ENCODE measurements at regions not wholly inside any gene's neighbourhood (a gene's known extent, or its start where the extent isn't known, plus 50 kb on each side); places are given as distances from the start of the nearest gene placed in this dataset.
"Not testable (repeated sequence)": the region's sequence is repeated elsewhere in the genome, so short reads cannot be mapped to it uniquely, and the experiment has no call there.

GRCh38 chr11:19625438-19625837 is 87.2 kb upstream of the NAV2 start:
- DNase-seq, result no peak

- no peak for DNase-seq
Observed at GRCh38 chr11:19617696-19618523, 94.7 kb upstream of the NAV2 start.

- no peak for DNase-seq
Observed at GRCh38 chr11:19615341-19616183, 97.1 kb upstream of the NAV2 start.

- no peak for DNase-seq
Observed at GRCh38 chr11:19614370-19614940, 98.2 kb upstream of the NAV2 start.

- DNase-seq, result not testable (repeated sequence)
Observed at GRCh38 chr11:19612025-19612424, 100.6 kb upstream of the NAV2 start.

- DNase-seq, result no peak
Observed at GRCh38 chr11:19607656-19608360, 104.8 kb upstream of the NAV2 start.

GRCh38 chr11:19606856-19607655 is 105.6 kb upstream of the NAV2 start:
- DNase-seq, result no peak

GRCh38 chr11:19605520-19606371 is 106.9 kb upstream of the NAV2 start:
- DNase-seq, result no peak

- no peak for DNase-seq
Observed at GRCh38 chr11:19604679-19605375, 107.8 kb upstream of the NAV2 start.

GRCh38 chr11:19603771-19604170 is 108.9 kb upstream of the NAV2 start:
- no peak for DNase-seq

- no peak for DNase-seq
Observed at GRCh38 chr11:19602891-19603290, 109.7 kb upstream of the NAV2 start.

- no peak for DNase-seq
Observed at GRCh38 chr11:19602406-19602805, 110.2 kb upstream of the NAV2 start.

GRCh38 chr11:19601235-19601634 is 111.4 kb upstream of the NAV2 start:
- DNase-seq, result no peak

- DNase-seq, result no peak
Observed at GRCh38 chr11:19599681-19600080, 113.0 kb upstream of the NAV2 start.

GRCh38 chr11:19598876-19599486 is 113.7 kb upstream of the NAV2 start:
- DNase-seq, result no peak

- DNase-seq, result no peak
Observed at GRCh38 chr11:19598456-19598855, 114.2 kb upstream of the NAV2 start.

GRCh38 chr11:19597876-19598275 is 114.8 kb upstream of the NAV2 start:
- no peak for DNase-seq

- no peak for DNase-seq
Observed at GRCh38 chr11:19597206-19597605, 115.4 kb upstream of the NAV2 start.

GRCh38 chr11:19595840-19596751 is 116.5 kb upstream of the NAV2 start:
- no peak for DNase-seq

All from activated T-cell treated with anti-CD3 and anti-CD28 coated beads, Interleukin-2, amount 50 U/mL, for 48 hours (primary cell).